Gastrocnemius medialis (tissue), 4 donors: ENCODE measurements at regions not wholly inside any gene's neighbourhood (a gene's known extent, or its start where the extent isn't known, plus 50 kb on each side); places are given as distances from the start of the nearest gene placed in this dataset.

Experiments
- ATAC-seq, 2 donors: fragments of 150-250 bp; one replicate each; pipeline ENCODE4 v1.9.1; 2016
- DNase-seq, 2 donors: peaks; one replicate each; pipeline ENCODE4 v3.0.0-alpha.2; 2019
- H3K27ac ChIP-seq, 4 donors: fragments of 200-600 bp; sonication (generic); 1 replicate in 1 of 4; 2 replicates in 3 of 4; pipeline ENCODE4 v1.5.1; 2016 to 2018; ENCODE audit warnings: mild to moderate bottlenecking in 2 of 4, moderate library complexity in 1 of 4
- H3K27me3 ChIP-seq, 3 donors: fragments of 200-600 bp; sonication (generic) in 2 of 3; 1 replicate in 1 of 3; 2 replicates in 2 of 3; pipeline versions ENCODE4 v1.5.1 to v1.6.0; 2016 to 2019; ENCODE audit warnings: mild to moderate bottlenecking in 1 of 3, moderate library complexity in 1 of 3
- H3K36me3 ChIP-seq, 2 donors: fragments of 200-600 bp; sonication (generic) in 1 of 2; one replicate each; pipeline ENCODE4 v1.5.1; 2017 to 2018
- H3K4me1 ChIP-seq, 2 donors: fragments of 200-600 bp; sonication (generic) in 1 of 2; one replicate each; pipeline ENCODE4 v1.5.1; 2016 to 2017; ENCODE audit warnings: mild to moderate bottlenecking in 2 of 2
- H3K4me3 ChIP-seq, 4 donors: fragments of 200-600 bp; sonication (generic) in 3 of 4; 1 replicate in 1 of 4; 2 replicates in 3 of 4; pipeline ENCODE4 v1.5.1; 2016 to 2019; ENCODE audit warnings: mild to moderate bottlenecking in 2 of 4
- H3K9me3 ChIP-seq, 3 donors: fragments of 200-600 bp; sonication (generic) in 2 of 3; 1 replicate in 1 of 3; 2 replicates in 2 of 3; pipeline ENCODE4 v1.5.1; 2016 to 2019
- CTCF ChIP-seq, 5 experiments: fragments of 450-650 bp in 3 of 5; fragments of 200-600 bp in 2 of 5; sonication (generic) in 2 of 5; IDR thresholded peaks in 4 of 5; conservative IDR thresholded peaks in 1 of 5; 1 replicate in 4 of 5; 2 replicates in 1 of 5; pipeline ENCODE4 v1.5.1; 2016 to 2019; ENCODE audit warnings: antibody characterized with exemption in 5 of 5, mild to moderate bottlenecking in 3 of 5, moderate library complexity in 3 of 5
- POLR2A ChIP-seq, 2 donors: fragments of 450-650 bp; IDR thresholded peaks; one replicate each; pipeline ENCODE4 v1.6.1; 2017; ENCODE audit warnings: antibody characterized with exemption in 2 of 2, mild to moderate bottlenecking in 2 of 2, moderate library complexity in 2 of 2
- in situ Hi-C, 4 donors: fragments of 200-750 bp; cut with MboI; loops; one replicate each; pipeline versions ENCODE4 v1.15.0 to v1.8.0; 2017; ENCODE audit warnings: low sequenced_read_pairs in 4 of 4
- intact Hi-C: fragments of 100-400 bp; cut with DNase I; formaldehyde crosslinking; loops from one replicate; pipeline ENCODE4 v1.15.1; 2023; ENCODE audit warnings: low total_unique reads

GRCh38 chr11:101362643-101363042, 221.2 kb downstream of the TRPC6 start:
- ATAC-seq: no peak
- TF ChIP-seq POLR2A (IDR thresholded peaks at IDR 0.05): no peak
- no peak for TF ChIP-seq CTCF (IDR thresholded peaks at IDR 0.05 in 4 of 5, conservative IDR thresholded peaks at IDR 0.05 in 1 of 5)
- Histone ChIP-seq H3K4me3 (no peak overlapping the region), H3K9me3 (no peaks in the 10 kb centered on the region), H3K27ac (no peak overlapping the region), H3K36me3 (no peaks in the 10 kb centered on the region), H3K27me3 (no peaks in the 10 kb centered on the region), H3K4me1 (no peaks in the 10 kb centered on the region)
- DNase-seq: no peak
- intact Hi-C loops: no loop called here
- in situ Hi-C loops: no loop called here

- DNase-seq: no peak
Measured at GRCh38 chr11:101357771-101358170, 226.0 kb downstream of the TRPC6 start.

GRCh38 chr11:101354801-101355200, 225.2 kb upstream of the PGR start:
- H3K4me3 ChIP-seq: no peak overlapping the region
- H3K27ac ChIP-seq: no peak overlapping the region
- H3K4me1 ChIP-seq: no peaks in the 10 kb centered on the region
- no peak for ATAC-seq
- no peaks in the 10 kb centered on the region for H3K36me3 ChIP-seq
- no peak for DNase-seq
- intact Hi-C loops: no loop called here
- TF ChIP-seq POLR2A (IDR thresholded peaks at IDR 0.05) (no peak), CTCF (IDR thresholded peaks at IDR 0.05 in 4 of 5, conservative IDR thresholded peaks at IDR 0.05 in 1 of 5) (no peak)
- no peaks in the 10 kb centered on the region for H3K9me3 ChIP-seq
- no peaks in the 10 kb centered on the region for H3K27me3 ChIP-seq
- in situ Hi-C loops: no loop called here

More at GRCh38 chr11:101357771-101358170, 226.0 kb downstream of the TRPC6 start:
- H3K4me3 ChIP-seq: no peak overlapping the region
- no peaks in the 10 kb centered on the region for H3K36me3 ChIP-seq
- ATAC-seq: no peak
- no peak overlapping the region for H3K27ac ChIP-seq
- intact Hi-C loops (no loop called here), in situ Hi-C loops (no loop called here)
- H3K4me1 ChIP-seq: no peaks in the 10 kb centered on the region
- no peak for TF ChIP-seq CTCF (IDR thresholded peaks at IDR 0.05 in 4 of 5, conservative IDR thresholded peaks at IDR 0.05 in 1 of 5)
- TF ChIP-seq POLR2A (IDR thresholded peaks at IDR 0.05): no peak
- no peaks in the 10 kb centered on the region for H3K9me3 ChIP-seq
- no peaks in the 10 kb centered on the region for H3K27me3 ChIP-seq

- Histone ChIP-seq H3K4me1 (no peaks in the 10 kb centered on the region), H3K9me3 (no peaks in the 10 kb centered on the region), H3K27ac (no peak overlapping the region), H3K4me3 (no peak overlapping the region), H3K36me3 (no peaks in the 10 kb centered on the region), H3K27me3 (no peaks in the 10 kb centered on the region)
- intact Hi-C loops: no loop called here
- in situ Hi-C loops: no loop called here
- no peak for ATAC-seq
- TF ChIP-seq CTCF (IDR thresholded peaks at IDR 0.05 in 4 of 5, conservative IDR thresholded peaks at IDR 0.05 in 1 of 5) (no peak), POLR2A (IDR thresholded peaks at IDR 0.05) (no peak)
- no peak for DNase-seq
Measured at GRCh38 chr11:101348786-101349185, 219.2 kb upstream of the PGR start.

- no peaks in the 10 kb centered on the region for H3K36me3 ChIP-seq
- ATAC-seq (no peak), DNase-seq (no peak)
- no peaks in the 10 kb centered on the region for H3K4me1 ChIP-seq
- no peak for TF ChIP-seq CTCF (IDR thresholded peaks at IDR 0.05 in 4 of 5, conservative IDR thresholded peaks at IDR 0.05 in 1 of 5)
- no peak for TF ChIP-seq POLR2A (IDR thresholded peaks at IDR 0.05)
- no peaks in the 10 kb centered on the region for H3K9me3 ChIP-seq
- no peaks in the 10 kb centered on the region for H3K27me3 ChIP-seq
- in situ Hi-C loops: no loop called here
- intact Hi-C loops: no loop called here
- H3K4me3 ChIP-seq: no peak overlapping the region
- H3K27ac ChIP-seq: no peak overlapping the region
Measured at GRCh38 chr11:101346591-101346990, 217.0 kb upstream of the PGR start.
